Neural cell (in vitro differentiated cells): ENCODE measurements at regions not wholly inside any gene's neighbourhood (a gene's known extent, or its start where the extent isn't known, plus 50 kb on each side); places are given as distances from the start of the nearest gene placed in this dataset.

ENCODE experiments used
- CTCF ChIP-seq: fragments of 450-650 bp; IDR thresholded peaks from 2 replicates; pipeline ENCODE4 v1.5.1; 2014; ENCODE audit warnings: antibody characterized with exemption, mild to moderate bottlenecking, moderate library complexity; ENCODE audit not compliant: poor library complexity, severe bottlenecking
- EP300 ChIP-seq: fragments of 450-650 bp; conservative IDR thresholded peaks from 2 replicates; pipeline ENCODE4 v1.6.1; 2014; ENCODE audit warnings: antibody characterized with exemption, mild to moderate bottlenecking, moderate library complexity; ENCODE audit not compliant: poor library complexity, severe bottlenecking
- EZH2 ChIP-seq: fragments of 200-600, 300-800 bp; shearing (Covaris generic), sonication (generic); IDR thresholded peaks from 2 replicates; pipeline ENCODE4 v1.6.1; 2014; ENCODE audit warnings: antibody characterized with exemption, low read length, borderline replicate concordance, mild to moderate bottlenecking; ENCODE audit not compliant: insufficient read depth, poor library complexity, severe bottlenecking

- no peak for TF ChIP-seq CTCF
- TF ChIP-seq EP300 = no peak
- no peak for TF ChIP-seq EZH2
Measured at GRCh38 chr9:16057541-16057940, 504.7 kb downstream of the CCDC171 start.
